ENCODE measurements at regions not wholly inside any gene's neighbourhood (a gene's known extent, or its start where the extent isn't known, plus 50 kb on each side); places are given as distances from the start of the nearest gene placed in this dataset.
A peak's percentile ranks its signal among the peaks of the same experiment; 100 is the strongest.

DNA sequence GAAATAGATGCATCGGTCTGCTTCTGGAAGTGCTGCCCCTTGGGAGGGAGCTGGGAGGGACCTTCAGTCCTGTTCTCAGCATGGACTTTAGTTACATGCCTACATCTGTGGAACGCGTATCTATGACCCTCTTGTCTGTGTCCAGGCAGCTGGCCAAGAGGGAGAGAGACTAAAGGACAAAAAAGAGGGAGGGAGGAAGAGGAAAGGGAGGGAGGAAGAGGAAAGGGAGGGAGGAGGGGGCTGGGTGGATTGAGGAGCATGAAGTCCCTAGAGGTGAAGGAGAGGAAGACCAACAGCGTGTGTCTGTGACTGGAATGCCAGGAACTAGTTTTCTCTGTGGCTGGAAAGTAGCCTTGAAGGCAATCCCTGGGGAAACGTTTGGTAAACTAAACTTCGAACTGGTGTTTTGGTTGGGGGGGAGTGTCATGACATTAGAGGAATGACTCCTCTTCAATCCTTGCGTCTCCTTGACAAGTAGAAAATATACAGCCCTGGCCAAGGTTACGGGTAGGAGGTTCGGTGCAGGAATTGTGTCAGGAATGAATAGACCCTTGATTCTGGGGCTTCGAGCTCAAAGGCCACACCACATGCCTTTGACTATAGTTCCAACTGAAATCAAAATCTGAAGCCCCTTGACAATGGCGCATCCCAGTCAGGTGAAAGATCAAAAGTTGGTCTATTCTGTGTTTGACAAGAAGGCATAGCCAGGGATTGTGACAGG lies 52.0 kb upstream of the PLEKHG1 start (continued):
- TF ChIP-seq, protein P1, sequence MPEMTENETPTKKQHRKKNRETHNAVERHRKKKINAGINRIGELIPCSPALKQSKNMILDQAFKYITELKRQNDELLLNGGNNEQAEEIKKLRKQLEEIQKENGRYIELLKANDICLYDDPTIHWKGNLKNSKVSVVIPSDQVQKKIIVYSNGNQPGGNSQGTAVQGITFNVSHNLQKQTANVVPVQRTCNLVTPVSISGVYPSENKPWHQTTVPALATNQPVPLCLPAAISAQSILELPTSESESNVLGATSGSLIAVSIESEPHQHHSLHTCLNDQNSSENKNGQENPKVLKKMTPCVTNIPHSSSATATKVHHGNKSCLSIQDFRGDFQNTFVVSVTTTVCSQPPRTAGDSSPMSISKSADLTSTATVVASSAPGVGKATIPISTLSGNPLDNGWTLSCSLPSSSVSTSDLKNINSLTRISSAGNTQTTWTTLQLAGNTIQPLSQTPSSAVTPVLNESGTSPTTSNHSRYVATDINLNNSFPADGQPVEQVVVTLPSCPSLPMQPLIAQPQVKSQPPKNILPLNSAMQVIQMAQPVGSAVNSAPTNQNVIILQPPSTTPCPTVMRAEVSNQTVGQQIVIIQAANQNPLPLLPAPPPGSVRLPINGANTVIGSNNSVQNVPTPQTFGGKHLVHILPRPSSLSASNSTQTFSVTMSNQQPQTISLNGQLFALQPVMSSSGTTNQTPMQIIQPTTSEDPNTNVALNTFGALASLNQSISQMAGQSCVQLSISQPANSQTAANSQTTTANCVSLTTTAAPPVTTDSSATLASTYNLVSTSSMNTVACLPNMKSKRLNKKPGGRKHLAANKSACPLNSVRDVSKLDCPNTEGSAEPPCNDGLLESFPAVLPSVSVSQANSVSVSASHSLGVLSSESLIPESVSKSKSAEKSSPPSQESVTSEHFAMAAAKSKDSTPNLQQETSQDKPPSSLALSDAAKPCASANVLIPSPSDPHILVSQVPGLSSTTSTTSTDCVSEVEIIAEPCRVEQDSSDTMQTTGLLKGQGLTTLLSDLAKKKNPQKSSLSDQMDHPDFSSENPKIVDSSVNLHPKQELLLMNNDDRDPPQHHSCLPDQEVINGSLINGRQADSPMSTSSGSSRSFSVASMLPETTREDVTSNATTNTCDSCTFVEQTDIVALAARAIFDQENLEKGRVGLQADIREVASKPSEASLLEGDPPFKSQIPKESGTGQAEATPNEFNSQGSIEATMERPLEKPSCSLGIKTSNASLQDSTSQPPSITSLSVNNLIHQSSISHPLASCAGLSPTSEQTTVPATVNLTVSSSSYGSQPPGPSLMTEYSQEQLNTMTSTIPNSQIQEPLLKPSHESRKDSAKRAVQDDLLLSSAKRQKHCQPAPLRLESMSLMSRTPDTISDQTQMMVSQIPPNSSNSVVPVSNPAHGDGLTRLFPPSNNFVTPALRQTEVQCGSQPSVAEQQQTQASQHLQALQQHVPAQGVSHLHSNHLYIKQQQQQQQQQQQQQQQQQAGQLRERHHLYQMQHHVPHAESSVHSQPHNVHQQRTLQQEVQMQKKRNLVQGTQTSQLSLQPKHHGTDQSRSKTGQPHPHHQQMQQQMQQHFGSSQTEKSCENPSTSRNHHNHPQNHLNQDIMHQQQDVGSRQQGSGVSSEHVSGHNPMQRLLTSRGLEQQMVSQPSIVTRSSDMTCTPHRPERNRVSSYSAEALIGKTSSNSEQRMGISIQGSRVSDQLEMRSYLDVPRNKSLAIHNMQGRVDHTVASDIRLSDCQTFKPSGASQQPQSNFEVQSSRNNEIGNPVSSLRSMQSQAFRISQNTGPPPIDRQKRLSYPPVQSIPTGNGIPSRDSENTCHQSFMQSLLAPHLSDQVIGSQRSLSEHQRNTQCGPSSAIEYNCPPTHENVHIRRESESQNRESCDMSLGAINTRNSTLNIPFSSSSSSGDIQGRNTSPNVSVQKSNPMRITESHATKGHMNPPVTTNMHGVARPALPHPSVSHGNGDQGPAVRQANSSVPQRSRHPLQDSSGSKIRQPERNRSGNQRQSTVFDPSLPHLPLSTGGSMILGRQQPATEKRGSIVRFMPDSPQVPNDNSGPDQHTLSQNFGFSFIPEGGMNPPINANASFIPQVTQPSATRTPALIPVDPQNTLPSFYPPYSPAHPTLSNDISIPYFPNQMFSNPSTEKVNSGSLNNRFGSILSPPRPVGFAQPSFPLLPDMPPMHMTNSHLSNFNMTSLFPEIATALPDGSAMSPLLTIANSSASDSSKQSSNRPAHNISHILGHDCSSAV (CRISPR knock-in tag; IDR thresholded peaks at IDR 0.05; ENCODE audit: borderline replicate concordance), result no peak
- TF ChIP-seq RFXANK (CRISPR knock-in tag; IDR thresholded peaks at IDR 0.05) (no peak), CBX2 (IDR thresholded peaks at IDR 0.05; ENCODE audit: low read depth, low read length) (no peak), CBX2 (CRISPR knock-in tag; IDR thresholded peaks at IDR 0.05; ENCODE audit: low read depth) (no peak), SYNCRIP (IDR thresholded peaks at IDR 0.05; ENCODE audit: insufficient read depth, low read depth, low read length) (no peak), ARNT2 (CRISPR knock-in tag; IDR thresholded peaks at IDR 0.05; ENCODE audit: low read depth) (no peak), GFI1 (CRISPR knock-in tag; IDR thresholded peaks at IDR 0.05; ENCODE audit: borderline replicate concordance) (no peak), ELF3 (CRISPR knock-in tag; IDR thresholded peaks at IDR 0.05) (no peak), ZNF570 (CRISPR knock-in tag; IDR thresholded peaks at IDR 0.05; ENCODE audit: borderline replicate concordance) (0 out of 2 replicates have a peak, but pooled peaks have one; percentile 9), KMT2A (CRISPR knock-in tag; IDR thresholded peaks at IDR 0.05) (no peak), FOXK1 (CRISPR knock-in tag; IDR thresholded peaks at IDR 0.05; ENCODE audit: borderline replicate concordance, low read depth) (peak; percentile 34; the same call in 1 of the 2 replicates), NFE2L1 (CRISPR knock-in tag; IDR thresholded peaks at IDR 0.05; ENCODE audit: borderline replicate concordance) (no peak), ZNF274 (CRISPR knock-in tag; IDR thresholded peaks at IDR 0.05) (no peak), MAZ (IDR thresholded peaks at IDR 0.05; ENCODE audit: borderline replicate concordance, low read depth, low read length) (no peak), MAZ (CRISPR knock-in tag; IDR thresholded peaks at IDR 0.05; ENCODE audit: low read depth) (no peak)
- TF ChIP-seq, protein P2, sequence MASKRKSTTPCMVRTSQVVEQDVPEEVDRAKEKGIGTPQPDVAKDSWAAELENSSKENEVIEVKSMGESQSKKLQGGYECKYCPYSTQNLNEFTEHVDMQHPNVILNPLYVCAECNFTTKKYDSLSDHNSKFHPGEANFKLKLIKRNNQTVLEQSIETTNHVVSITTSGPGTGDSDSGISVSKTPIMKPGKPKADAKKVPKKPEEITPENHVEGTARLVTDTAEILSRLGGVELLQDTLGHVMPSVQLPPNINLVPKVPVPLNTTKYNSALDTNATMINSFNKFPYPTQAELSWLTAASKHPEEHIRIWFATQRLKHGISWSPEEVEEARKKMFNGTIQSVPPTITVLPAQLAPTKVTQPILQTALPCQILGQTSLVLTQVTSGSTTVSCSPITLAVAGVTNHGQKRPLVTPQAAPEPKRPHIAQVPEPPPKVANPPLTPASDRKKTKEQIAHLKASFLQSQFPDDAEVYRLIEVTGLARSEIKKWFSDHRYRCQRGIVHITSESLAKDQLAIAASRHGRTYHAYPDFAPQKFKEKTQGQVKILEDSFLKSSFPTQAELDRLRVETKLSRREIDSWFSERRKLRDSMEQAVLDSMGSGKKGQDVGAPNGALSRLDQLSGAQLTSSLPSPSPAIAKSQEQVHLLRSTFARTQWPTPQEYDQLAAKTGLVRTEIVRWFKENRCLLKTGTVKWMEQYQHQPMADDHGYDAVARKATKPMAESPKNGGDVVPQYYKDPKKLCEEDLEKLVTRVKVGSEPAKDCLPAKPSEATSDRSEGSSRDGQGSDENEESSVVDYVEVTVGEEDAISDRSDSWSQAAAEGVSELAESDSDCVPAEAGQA (IDR thresholded peaks at IDR 0.05; ENCODE audit: low read depth), result no peak
- TF ChIP-seq, protein P2 (CRISPR knock-in tag; IDR thresholded peaks at IDR 0.05; ENCODE audit: borderline replicate concordance), result no peak

Measured in HepG2 (cell line).